DMS53 (cell line): ENCODE measurements at regions not wholly inside any gene's neighbourhood (a gene's known extent, or its start where the extent isn't known, plus 50 kb on each side); places are given as distances from the start of the nearest gene placed in this dataset.
A peak's percentile ranks its signal among the peaks of the same experiment; 100 is the strongest.

Source experiments
- DNase-seq: peaks from one replicate; lab custom pipeline; 2025; lab: John Stamatoyannopoulos, UW

GRCh38 chr5:17893026-17893635 is 258.9 kb downstream of the TAF11L14 start:
- no peak for DNase-seq

GRCh38 chr5:17895288-17896033 is 261.2 kb downstream of the TAF11L14 start:
- DNase-seq = no peak

GRCh38 chr5:17896605-17897004 is 262.3 kb downstream of the TAF11L14 start:
- DNase-seq = no peak

DNA sequence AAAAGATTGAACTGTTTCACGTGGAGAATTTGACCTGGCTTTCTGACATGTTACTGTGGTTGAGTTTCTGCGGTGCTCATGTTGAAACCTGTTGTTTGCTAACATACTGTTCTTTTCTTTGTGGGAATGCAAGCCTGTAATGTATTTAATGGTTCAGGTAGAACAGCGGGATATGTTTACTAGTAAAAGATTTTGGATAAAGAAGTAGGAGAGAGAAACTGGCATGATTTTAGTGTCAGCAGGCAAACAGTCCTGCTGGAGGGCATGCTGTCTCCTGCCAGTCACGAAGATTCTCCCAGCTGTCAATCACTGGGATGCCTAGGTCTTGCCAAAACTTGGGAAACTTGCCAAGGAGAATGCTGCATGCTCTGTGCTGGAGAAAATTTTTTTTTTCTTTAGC is 263.5 kb downstream of the TAF11L14 start:
- no peak for DNase-seq

DNA sequence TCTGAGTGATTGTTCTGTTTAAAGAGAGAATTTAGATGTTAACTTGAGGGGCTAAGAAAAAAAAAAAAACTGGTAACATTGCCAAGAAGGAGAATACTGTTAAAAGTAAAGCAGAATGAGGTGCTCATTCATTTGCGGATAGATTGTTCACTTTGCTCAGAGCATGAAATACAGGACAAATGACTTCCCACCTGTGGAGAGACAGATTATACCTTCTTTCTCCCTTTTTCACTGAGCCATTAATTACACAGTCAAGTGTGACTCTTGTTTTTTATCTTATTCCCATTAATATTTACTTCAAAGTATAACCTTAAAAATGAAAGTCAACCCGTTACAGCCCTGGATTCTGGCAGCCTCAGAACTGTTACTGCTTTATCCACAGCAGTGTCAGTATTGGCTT is 264.5 kb downstream of the TAF11L14 start:
- DNase-seq = no peak

GRCh38 chr5:17907094-17907493 is 272.8 kb downstream of the TAF11L14 start:
- DNase-seq = peak; percentile 29

DNA sequence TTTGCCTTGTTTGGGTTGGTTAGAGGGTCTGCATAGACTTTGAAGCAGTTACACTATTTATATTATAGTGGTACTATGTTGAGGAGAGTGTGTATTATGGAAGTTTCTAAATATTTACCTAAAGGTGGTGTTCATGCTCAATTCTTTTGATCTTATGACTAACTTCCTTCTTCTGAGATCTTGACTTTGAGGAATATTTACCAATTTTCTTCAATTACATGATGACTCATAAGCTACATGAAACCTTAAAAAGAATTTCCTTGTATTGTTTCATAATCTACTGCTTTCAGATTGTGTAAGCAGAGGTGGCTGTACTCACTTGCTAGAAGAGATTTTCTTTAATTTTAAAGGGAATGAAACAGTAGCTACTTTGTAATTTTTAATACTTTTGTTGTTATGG is 276.1 kb downstream of the TAF11L14 start:
- DNase-seq = peak; percentile 73

DNA sequence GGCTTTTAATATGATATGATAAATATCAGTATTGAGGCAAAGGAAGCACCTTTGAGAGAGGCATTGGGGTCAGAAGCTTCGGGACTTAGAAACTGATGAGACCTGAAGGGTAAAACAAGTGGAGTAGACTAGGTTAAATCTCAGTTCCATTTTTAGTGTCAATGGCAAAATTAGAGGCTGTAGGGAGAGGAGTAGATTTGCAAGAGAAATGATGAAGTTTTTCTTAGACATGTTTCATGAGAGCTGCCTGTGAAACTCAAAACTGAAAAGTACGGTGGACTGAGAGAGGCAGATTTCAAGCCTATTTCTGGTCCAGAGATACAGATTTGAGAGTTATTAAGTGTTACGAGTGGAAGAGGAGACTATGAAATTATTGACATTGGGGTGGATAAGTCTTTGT is 278.5 kb downstream of the TAF11L14 start:
- no peak for DNase-seq

GRCh38 chr5:17916446-17916845 is 282.2 kb downstream of the TAF11L14 start:
- no peak for DNase-seq

DNA sequence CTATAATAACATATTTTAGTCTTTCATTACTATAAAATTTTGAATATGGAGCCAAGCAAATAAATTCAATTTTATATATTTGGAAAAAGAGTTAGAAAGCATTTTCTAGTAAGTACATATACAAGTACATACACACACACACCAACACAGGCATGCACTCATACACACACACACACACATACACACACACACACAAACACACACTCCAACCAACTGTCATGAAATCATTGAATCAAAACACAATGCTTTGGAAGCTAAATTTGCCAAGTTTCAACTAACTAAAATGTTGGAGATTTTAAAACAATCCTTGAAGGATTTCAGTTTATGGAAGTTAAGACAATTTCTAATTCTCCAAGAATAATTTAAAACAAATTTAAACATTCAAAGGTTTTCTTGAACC is 283.2 kb downstream of the TAF11L14 start:
- no peak for DNase-seq

GRCh38 chr5:17918373-17919104 is 284.3 kb downstream of the TAF11L14 start:
- DNase-seq = no peak

DNA sequence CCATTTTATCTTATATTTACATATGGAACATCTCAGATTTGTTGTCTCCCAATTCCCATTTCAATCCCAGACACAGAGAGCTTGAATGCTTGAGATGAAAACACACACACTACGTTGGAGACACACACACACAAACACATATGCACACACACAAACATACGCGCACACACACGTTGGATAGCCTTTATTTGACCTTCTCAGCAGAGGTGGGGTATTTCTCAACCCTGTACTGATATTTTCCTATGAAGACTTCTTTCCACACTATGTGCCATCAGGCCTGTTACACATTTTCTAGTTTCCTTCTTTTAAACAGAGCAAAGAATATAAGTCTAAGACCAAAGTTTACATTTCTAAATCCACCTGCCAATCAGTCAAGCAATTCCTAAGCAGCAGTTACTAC is 291.0 kb downstream of the TAF11L14 start:
- no peak for DNase-seq

DNA sequence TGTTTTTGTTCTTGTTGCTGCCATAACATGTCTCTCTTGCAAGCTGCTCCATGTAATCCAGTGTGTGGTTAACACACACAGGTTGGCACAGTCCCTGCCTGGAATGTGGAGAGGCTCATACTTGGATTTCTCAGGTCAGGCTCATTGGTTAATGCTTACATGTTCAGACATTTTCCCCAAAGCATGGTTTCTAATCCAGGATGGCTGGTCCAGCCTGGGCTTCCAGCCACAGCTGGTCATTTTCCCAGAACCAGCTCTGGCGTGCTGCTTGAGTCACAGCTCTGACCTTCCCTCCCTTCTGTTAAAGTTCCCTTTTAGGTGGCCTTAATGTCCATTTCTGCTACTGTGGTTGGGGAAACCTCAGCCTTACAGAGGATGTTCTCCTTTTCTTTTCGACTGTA is 294.3 kb downstream of the TAF11L14 start:
- no peak for DNase-seq

DNA sequence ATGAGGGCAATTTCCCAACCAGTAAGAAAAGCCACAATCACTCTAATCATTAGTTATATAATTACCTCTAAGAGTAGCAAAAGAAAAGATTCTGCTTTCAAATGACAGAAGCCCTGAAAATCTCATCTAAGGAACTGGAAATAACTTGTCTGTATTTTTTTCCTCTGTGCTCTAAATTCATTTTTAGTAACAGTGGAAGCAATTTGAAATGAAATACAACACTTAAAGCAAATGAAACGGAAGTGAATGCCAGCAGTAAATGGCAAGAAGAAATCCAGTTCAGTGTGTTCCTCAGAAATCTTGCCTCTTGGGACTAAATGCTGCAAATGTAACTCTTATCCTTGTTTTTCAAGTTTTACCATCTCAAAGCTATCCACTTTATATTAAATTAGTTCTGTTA is 294.9 kb downstream of the TAF11L14 start:
- no peak for DNase-seq

GRCh38 chr5:17930346-17930745 is 296.1 kb downstream of the TAF11L14 start:
- no peak for DNase-seq

DNA sequence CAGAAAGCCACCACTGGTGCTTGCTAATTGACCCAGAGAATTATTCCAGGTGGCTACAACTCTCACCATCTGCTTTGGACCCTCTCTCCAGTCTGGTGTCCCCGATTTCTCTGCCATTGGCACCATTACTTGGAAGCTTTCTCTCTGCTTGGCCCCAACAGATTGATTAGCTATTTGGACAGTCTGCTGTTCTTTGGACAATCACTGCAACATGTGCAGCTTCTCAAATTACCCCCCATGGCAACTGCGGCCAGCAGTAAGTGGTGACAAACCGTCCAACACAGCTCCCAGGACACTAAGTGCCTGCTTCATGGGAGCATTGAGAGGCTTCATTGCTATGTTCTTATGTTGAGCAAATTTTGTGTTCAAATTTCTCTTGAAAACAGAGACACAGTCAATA is 309.8 kb downstream of the TAF11L14 start:
- DNase-seq = no peak

- no peak for DNase-seq
Observed at GRCh38 chr5:17947029-17947428, 312.8 kb downstream of the TAF11L14 start.

DNA sequence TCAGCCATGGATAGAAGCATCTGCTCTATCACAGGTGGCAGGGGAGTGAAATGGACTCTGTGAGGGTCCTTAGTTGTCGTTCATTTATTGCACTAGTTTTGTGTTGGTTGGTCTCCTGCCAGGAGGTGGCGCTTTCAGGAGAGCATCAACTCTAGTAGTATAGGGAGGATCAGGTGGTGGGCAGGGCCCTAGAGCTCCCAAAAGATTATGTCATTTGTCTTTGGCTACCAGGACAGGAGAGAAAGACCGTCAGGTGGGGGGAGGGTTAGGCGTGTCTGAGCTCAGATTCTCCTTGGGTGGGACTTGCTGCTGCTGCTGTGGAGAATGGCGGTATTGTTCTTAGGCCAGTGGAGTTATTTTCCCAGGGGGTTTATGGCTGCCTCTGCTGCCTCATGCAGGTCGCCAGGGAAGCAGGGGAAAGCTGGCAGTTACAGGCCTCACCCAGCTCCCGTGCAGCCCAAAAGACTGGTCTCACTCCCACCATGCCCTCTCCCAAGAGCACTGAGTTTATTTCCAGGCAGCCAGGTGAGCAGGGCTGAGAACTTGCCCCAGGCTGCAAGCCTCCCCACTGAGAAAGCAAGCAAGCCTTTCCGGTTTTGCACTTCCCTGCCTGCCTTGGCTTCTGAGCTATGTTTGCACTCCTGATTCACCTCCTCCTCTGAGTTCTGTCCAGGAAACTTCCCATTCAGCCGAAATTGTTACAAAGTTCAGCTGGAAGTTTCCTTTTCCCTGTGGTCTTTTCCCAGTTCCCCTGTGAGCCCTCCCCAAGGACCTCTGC is 317.3 kb downstream of the TAF11L14 start:
- DNase-seq = peak; percentile 50

- DNase-seq = no peak
Observed at GRCh38 chr5:17952231-17952630, 318.0 kb downstream of the TAF11L14 start.

GRCh38 chr5:17964067-17964466 is 329.8 kb downstream of the TAF11L14 start:
- no peak for DNase-seq

DNA sequence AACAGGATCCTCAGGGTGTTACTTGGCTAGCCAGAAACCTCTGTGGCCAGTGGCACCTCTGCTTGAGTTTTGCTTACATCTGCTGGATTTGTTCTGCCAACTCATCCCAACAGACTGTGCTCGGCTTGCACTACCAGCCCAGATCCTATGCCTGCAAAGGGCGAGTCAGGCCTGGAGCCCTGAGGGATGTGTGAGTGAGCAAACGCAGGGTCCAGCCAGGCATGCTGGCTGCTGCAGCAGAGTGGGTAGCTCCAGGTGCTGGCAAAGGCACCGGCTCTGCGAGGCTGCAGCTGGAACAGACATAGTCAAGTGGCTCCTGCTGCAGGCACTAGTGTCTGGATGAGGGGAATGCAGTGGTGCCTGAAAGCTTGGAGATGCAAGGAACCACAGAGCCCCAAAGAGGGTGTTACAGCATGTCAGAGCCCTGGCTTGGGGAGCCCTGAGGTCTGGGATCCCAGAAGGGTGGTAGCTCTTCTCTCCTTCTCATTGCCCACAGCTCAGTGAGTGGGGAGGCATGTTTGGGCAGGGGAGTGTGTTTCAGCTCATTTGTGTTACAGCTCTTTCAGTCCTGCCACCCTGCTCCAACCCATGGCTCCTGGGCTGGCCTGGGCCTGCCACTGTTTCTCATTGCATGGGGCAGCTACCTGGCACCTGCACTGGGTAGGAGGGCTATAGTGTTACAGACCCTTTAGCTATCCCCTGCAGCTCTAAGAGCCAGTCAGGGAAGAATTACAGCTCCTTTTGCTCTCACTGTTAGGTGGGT is 332.6 kb downstream of the TAF11L14 start:
- DNase-seq = no peak

GRCh38 chr5:17976404-17976803 is 342.1 kb downstream of the TAF11L14 start:
- no peak for DNase-seq
